ENCODE measurements at regions not wholly inside any gene's neighbourhood (a gene's known extent, or its start where the extent isn't known, plus 50 kb on each side); places are given as distances from the start of the nearest gene placed in this dataset.

- Histone ChIP-seq H3K4me1 (replicated peaks in 1 of 2; ENCODE audit: control insufficient read depth in 2 of 2, insufficient read depth in 2 of 2, low read length in 2 of 2) (no peaks in the 10 kb centered on the region), H3K9me3 (replicated peaks; ENCODE audit: control insufficient read depth, insufficient read depth, low read depth, low read length) (no peaks in the 10 kb centered on the region), H3K9ac (ENCODE audit: insufficient read depth in 1 of 2, low read depth in 2 of 2, low read length in 2 of 2) (no peak overlapping the region), H3K79me2 (ENCODE audit: control insufficient read depth, insufficient read depth, low read length) (no peaks in the 10 kb centered on the region), H3K9me1 (ENCODE audit: control insufficient read depth, insufficient read depth, low read length) (no peaks in the 10 kb centered on the region), H3K27ac (ENCODE audit: extremely low read depth, low read depth, low read length) (no peak overlapping the region), H4K20me1 (replicated peaks; ENCODE audit: control insufficient read depth, insufficient read depth, low read length) (no peaks in the 10 kb centered on the region), H3K4me2 (ENCODE audit: insufficient read depth, low read length) (no peak overlapping the region), H3K4me3 (no peak overlapping the region), H2AFZ (ENCODE audit: low read depth, low read length) (no peak overlapping the region; the same call in 1 of the 2 replicates), H3K36me3 (ENCODE audit: control insufficient read depth, insufficient read depth, low read length) (no peaks in the 10 kb centered on the region), H3K27me3 (ENCODE audit: control insufficient read depth in 2 of 2, insufficient read depth in 2 of 2, low read length in 2 of 2) (no peaks in the 10 kb centered on the region)
- TF ChIP-seq NFIC (IDR thresholded peaks at IDR 0.05) = no peak
- no peak for TF ChIP-seq KDM1A (IDR thresholded peaks at IDR 0.05)
- TF ChIP-seq TAF15 (IDR thresholded peaks at IDR 0.05; ENCODE audit: low read depth, low read length) = no peak
- TF ChIP-seq EP400 (IDR thresholded peaks at IDR 0.05) = no peak
- TF ChIP-seq SETDB1 (IDR thresholded peaks at IDR 0.05; ENCODE audit: low read length) = no peak
- TF ChIP-seq ZNF12 (CRISPR knock-in tag; IDR thresholded peaks at IDR 0.05) = no peak
- TF ChIP-seq USF2 (CRISPR knock-in tag; IDR thresholded peaks at IDR 0.05) = no peak
- no peak for TF ChIP-seq BRCA1 (IDR thresholded peaks at IDR 0.05)
- no peak for TF ChIP-seq BRCA1 (CRISPR knock-in tag; IDR thresholded peaks at IDR 0.05)
- no peak for TF ChIP-seq GATAD2B (IDR thresholded peaks at IDR 0.05; ENCODE audit: borderline replicate concordance)
- TF ChIP-seq ASH1L (IDR thresholded peaks at IDR 0.05; ENCODE audit: borderline replicate concordance, low read depth, partially characterized antibody) = no peak
- TF ChIP-seq E2F3 (CRISPR knock-in tag; IDR thresholded peaks at IDR 0.05) = no peak
- no peak for TF ChIP-seq L3MBTL2 (IDR thresholded peaks at IDR 0.05)
- TF ChIP-seq CGGBP1 (CRISPR knock-in tag; IDR thresholded peaks at IDR 0.05) = no peak
- no peak for TF ChIP-seq NONO (IDR thresholded peaks at IDR 0.05; ENCODE audit: low read depth in 2 of 2, low read length in 1 of 2)
- no peak for TF ChIP-seq BRF2 (IDR thresholded peaks at IDR 0.05; ENCODE audit: borderline replicate concordance, insufficient read depth, insufficient read length)
- no peak for TF ChIP-seq PCBP1 (IDR thresholded peaks at IDR 0.05; ENCODE audit: low read depth, low read length, poor library complexity, severe bottlenecking)
- TF ChIP-seq LARP7 (IDR thresholded peaks at IDR 0.05) = no peak
- TF ChIP-seq KLF1 (tag; IDR thresholded peaks at IDR 0.05) = no peak
- TF ChIP-seq TBP (optimal IDR thresholded peaks at IDR 0.05; ENCODE audit: low read depth, low read length) = no peak
- DNase-seq (ENCODE audit: extremely low read depth in 1 of 4, low spot score in 3 of 4) (no peak), ATAC-seq (no peak), FAIRE-seq (no peak)
- CTCF ChIA-PET (ENCODE audit: low intra/inter-chr PET ratio) = interaction anchor here (0.6 kb wide), 1 partner anchor 391 kb away, joined by 3 read pairs; no protein-coding TSS in a partner anchor
- POLR2A ChIA-PET = no interaction called here
- no TSS peak for BruUV-seq (replicated peaks)
- intact Hi-C loops (cut with micrococcal nuclease) (no loop called here), in situ Hi-C loops (cut with MboI) (no loop called here)
- 19% methylated on average over 2 of the region's 2 CpGs for WGBS (ENCODE audit: insufficient coverage, low coverage, missing lambda C conversion rate)
These were observed 246.9 kb downstream of the PTTG2 start for GRCh38 chr4:38207110-38207457.

Measured in K562 (cell line).